ENCODE measurements at regions not wholly inside any gene's neighbourhood (a gene's known extent, or its start where the extent isn't known, plus 50 kb on each side); places are given as distances from the start of the nearest gene placed in this dataset.

GRCh38 chr16:54829691-54830090, 101.0 kb upstream of the IRX5 start:
- DNase-seq (ENCODE audit: low spot score), result no peak
- TF ChIP-seq CTCF (IDR thresholded peaks at IDR 0.05), result no peak
- no peak overlapping the region for H3K27ac ChIP-seq
- no peak overlapping the region for H3K4me3 ChIP-seq

DNA sequence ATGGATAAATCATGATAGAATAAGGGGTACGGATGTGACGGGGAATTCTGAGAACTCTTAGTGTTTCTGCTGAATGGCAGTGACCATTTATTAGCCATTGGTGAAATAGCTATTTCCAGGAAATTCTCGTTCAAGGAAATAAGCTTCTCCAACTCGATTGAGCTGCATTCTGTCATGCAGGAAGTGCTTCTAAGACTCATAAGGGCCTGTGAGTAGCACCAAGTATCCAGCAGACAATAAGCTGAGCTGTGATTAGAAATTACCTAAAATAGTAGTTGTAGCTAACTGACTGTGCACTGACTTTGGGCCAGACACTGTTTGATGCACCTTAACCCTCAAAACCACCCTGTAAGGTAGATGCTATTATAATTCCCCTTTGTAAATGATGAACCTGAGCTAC, 107.8 kb upstream of the IRX5 start:
- H3K4me3 ChIP-seq, result no peak overlapping the region
- no peak overlapping the region for H3K27ac ChIP-seq
- no peak for TF ChIP-seq CTCF (IDR thresholded peaks at IDR 0.05)
- no peak for DNase-seq (ENCODE audit: low spot score)

GRCh38 chr16:54822492-54822891, 108.2 kb upstream of the IRX5 start:
- DNase-seq (ENCODE audit: low spot score), result no peak
- no peak for TF ChIP-seq CTCF (IDR thresholded peaks at IDR 0.05)
- H3K27ac ChIP-seq, result no peak overlapping the region
- H3K4me3 ChIP-seq, result no peak overlapping the region

DNA sequence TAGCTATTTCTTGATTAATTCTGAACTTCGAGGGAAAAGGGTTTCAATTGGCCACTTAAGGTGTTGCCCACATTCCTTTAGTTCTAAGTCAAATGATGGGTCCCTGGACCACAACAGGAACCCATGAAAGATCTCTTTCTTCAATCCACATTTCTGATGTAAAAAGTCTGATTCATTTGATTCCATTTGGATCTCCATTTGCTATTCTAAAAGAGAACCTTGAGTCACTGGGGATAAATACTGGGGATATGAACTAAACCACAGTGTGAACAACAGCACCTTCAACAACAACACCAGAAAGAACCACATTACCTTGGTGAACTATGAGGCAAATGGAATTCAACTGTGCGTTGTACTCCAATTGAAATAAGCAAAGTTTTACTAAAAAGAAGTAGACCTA, 108.9 kb upstream of the IRX5 start:
- DNase-seq (ENCODE audit: low spot score), result no peak
- Histone ChIP-seq H3K4me3 (no peak overlapping the region), H3K27ac (no peak overlapping the region)
- no peak for TF ChIP-seq CTCF (IDR thresholded peaks at IDR 0.05)

GRCh38 chr16:54817940-54818574, 112.6 kb upstream of the IRX5 start:
- H3K27ac ChIP-seq, result no peak overlapping the region
- no peak for TF ChIP-seq CTCF (IDR thresholded peaks at IDR 0.05)
- H3K4me3 ChIP-seq, result no peak overlapping the region
- DNase-seq (ENCODE audit: low spot score), result no peak

GRCh38 chr16:54817432-54817831, 113.2 kb upstream of the IRX5 start:
- no peak for DNase-seq (ENCODE audit: low spot score)
- TF ChIP-seq CTCF (IDR thresholded peaks at IDR 0.05), result no peak
- H3K4me3 ChIP-seq, result no peak overlapping the region

GRCh38 chr16:54816471-54816870, 114.2 kb upstream of the IRX5 start:
- DNase-seq (ENCODE audit: low spot score), result no peak
- H3K27ac ChIP-seq, result no peak overlapping the region
- no peak for TF ChIP-seq CTCF (IDR thresholded peaks at IDR 0.05)
- no peak overlapping the region for H3K4me3 ChIP-seq

More at GRCh38 chr16:54817432-54817831, 113.2 kb upstream of the IRX5 start:
- no peak overlapping the region for H3K27ac ChIP-seq

Measured in coronary artery (tissue), 2 donors.